Upper lobe of left lung (tissue), 6 donors: ENCODE measurements at regions not wholly inside any gene's neighbourhood (a gene's known extent, or its start where the extent isn't known, plus 50 kb on each side); places are given as distances from the start of the nearest gene placed in this dataset.
A peak's percentile ranks its signal among the peaks of the same experiment; 100 is the strongest.

ENCODE experiments used
- ATAC-seq, 2 donors: fragments of 200-7000 bp; cut with Tn5 transposase; one replicate each; pipeline ENCODE4 v1.9.1; 2022; ENCODE audit warnings: mild to moderate bottlenecking in 2 of 2, moderate library complexity in 2 of 2; ENCODE audit not compliant: low FRiP score in 2 of 2
- DNase-seq, 2 donors: peaks; one replicate each; pipeline ENCODE4 v3.0.0-alpha.2; 2019 to 2020
- H3K27ac ChIP-seq, 4 donors: fragments of 200-600 bp; sonication (generic); one replicate each; pipeline ENCODE4 v1.5.1; 2016 to 2019
- H3K27me3 ChIP-seq, 4 donors: fragments of 200-600 bp; sonication (generic); one replicate each; pipeline ENCODE4 v1.5.1; 2017 to 2019
- H3K36me3 ChIP-seq, 4 donors: fragments of 200-600 bp; sonication (generic); one replicate each; pipeline ENCODE4 v1.5.1; 2016 to 2019
- H3K4me1 ChIP-seq, 4 donors: fragments of 200-600 bp; sonication (generic); one replicate each; pipeline ENCODE4 v1.5.1; 2018 to 2019
- H3K4me3 ChIP-seq, 4 donors: fragments of 200-600 bp; sonication (generic); one replicate each; pipeline ENCODE4 v1.5.1; 2017 to 2019; ENCODE audit warnings: mild to moderate bottlenecking in 2 of 4, moderate library complexity in 1 of 4
- H3K9me3 ChIP-seq, 4 donors: fragments of 200-600 bp; sonication (generic); one replicate each; pipeline ENCODE4 v1.5.1; 2018 to 2019
- EP300 ChIP-seq, 4 donors: sonication (generic); formaldehyde crosslinking; IDR thresholded peaks; one replicate each; pipeline ENCODE4 v1.5.1; 2017; ENCODE audit warnings: antibody characterized with exemption in 4 of 4, control low read depth in 2 of 4
- POLR2A ChIP-seq, 4 donors: fragments of 450-650 bp; IDR thresholded peaks; one replicate each; pipeline ENCODE4 v1.5.1; 2016 to 2017; ENCODE audit warnings: antibody characterized with exemption in 4 of 4, mild to moderate bottlenecking in 2 of 4
- POLR2AphosphoS5 ChIP-seq, 2 donors: sonication (generic); formaldehyde crosslinking; IDR thresholded peaks; one replicate each; pipeline ENCODE4 v1.5.1; 2017; ENCODE audit warnings: antibody characterized with exemption in 2 of 2
- WGBS, 2 donors: methylation state at CpG; one replicate each; pipeline ENCODE4 v1.1.5; 2017 to 2018; 5-methylcytosine and 5-hydroxymethylcytosine counted together
- TF ChIP-seq, protein P1 (sequence below), 6 experiments: fragments of 450-650 bp in 4 of 6; fragments of 200-600 bp in 2 of 6; sonication (generic) in 2 of 6; IDR thresholded peaks; one replicate each; pipeline ENCODE4 v1.5.1; 2016 to 2019; ENCODE audit warnings: antibody characterized with exemption in 6 of 6
- donor health status: DM: no; HTN: no; CAD: no; lungs with moderate emphysema.
- donor health status: DM: no; HTN: yes; CAD: no; lungs with severe emphysema.

- DNase-seq (no peak), ATAC-seq (no peak)
- TF ChIP-seq, protein P1, sequence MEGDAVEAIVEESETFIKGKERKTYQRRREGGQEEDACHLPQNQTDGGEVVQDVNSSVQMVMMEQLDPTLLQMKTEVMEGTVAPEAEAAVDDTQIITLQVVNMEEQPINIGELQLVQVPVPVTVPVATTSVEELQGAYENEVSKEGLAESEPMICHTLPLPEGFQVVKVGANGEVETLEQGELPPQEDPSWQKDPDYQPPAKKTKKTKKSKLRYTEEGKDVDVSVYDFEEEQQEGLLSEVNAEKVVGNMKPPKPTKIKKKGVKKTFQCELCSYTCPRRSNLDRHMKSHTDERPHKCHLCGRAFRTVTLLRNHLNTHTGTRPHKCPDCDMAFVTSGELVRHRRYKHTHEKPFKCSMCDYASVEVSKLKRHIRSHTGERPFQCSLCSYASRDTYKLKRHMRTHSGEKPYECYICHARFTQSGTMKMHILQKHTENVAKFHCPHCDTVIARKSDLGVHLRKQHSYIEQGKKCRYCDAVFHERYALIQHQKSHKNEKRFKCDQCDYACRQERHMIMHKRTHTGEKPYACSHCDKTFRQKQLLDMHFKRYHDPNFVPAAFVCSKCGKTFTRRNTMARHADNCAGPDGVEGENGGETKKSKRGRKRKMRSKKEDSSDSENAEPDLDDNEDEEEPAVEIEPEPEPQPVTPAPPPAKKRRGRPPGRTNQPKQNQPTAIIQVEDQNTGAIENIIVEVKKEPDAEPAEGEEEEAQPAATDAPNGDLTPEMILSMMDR (IDR thresholded peaks at IDR 0.05) = no peak
- TF ChIP-seq EP300 (IDR thresholded peaks at IDR 0.05) (no peak), POLR2AphosphoS5 (IDR thresholded peaks at IDR 0.05) (no peak), POLR2A (IDR thresholded peaks at IDR 0.05) (no peak)
- Histone ChIP-seq H3K4me1 (peaks cover 0 to 5% (median 2%) of the 10 kb centered on the region in 4 donors), H3K27me3 (no peaks in the 10 kb centered on the region), H3K27ac (no peak overlapping the region), H3K36me3 (no peaks in the 10 kb centered on the region), H3K4me3 (no peak overlapping the region), H3K9me3 (no peaks in the 10 kb centered on the region)
- WGBS, 2 donors = 65 to 74% methylated on average over 6 of the region's 6 CpGs
These were observed 115.1 kb downstream of the PALM2AKAP2 start for GRCh38 chr9:109894921-109895758.

GRCh38 chr9:109901201-109901600 lies 121.2 kb downstream of the PALM2AKAP2 start:
- WGBS, 2 donors = 66 to 74% methylated on average over 3 of the region's 3 CpGs
- H3K9me3 ChIP-seq = no peaks in the 10 kb centered on the region
- TF ChIP-seq POLR2A (IDR thresholded peaks at IDR 0.05) (no peak), EP300 (IDR thresholded peaks at IDR 0.05) (no peak), POLR2AphosphoS5 (IDR thresholded peaks at IDR 0.05) (no peak)
- TF ChIP-seq, protein P1 (IDR thresholded peaks at IDR 0.05) = no peak
- H3K4me3 ChIP-seq = no peak overlapping the region
- ATAC-seq = peak; percentile 23 to 45
- H3K4me1 ChIP-seq = peaks cover 3 to 19% (median 8%) of the 10 kb centered on the region in 4 donors
- no peaks in the 10 kb centered on the region for H3K27me3 ChIP-seq
- no peak overlapping the region for H3K27ac ChIP-seq
- H3K36me3 ChIP-seq = no peaks in the 10 kb centered on the region
- DNase-seq = no peak

- Histone ChIP-seq H3K9me3 (no peaks in the 10 kb centered on the region), H3K27me3 (no peaks in the 10 kb centered on the region), H3K27ac (peak overlapping the region in 1 of 4 donors; percentile 13), H3K4me1 (peaks cover 14 to 35% (median 17%) of the 10 kb centered on the region in 4 donors), H3K36me3 (no peaks in the 10 kb centered on the region), H3K4me3 (no peak overlapping the region)
- WGBS, 2 donors = 0 to 3% methylated on average over 2 of the region's 2 CpGs
- ATAC-seq = peak; percentile 31 to 77
- peak in 1 of 2 donors; percentile 59 for DNase-seq
- TF ChIP-seq EP300 (IDR thresholded peaks at IDR 0.05) = no peak
- TF ChIP-seq, protein P1 (IDR thresholded peaks at IDR 0.05) = peak; percentile 57 to 78 (median 70)
These were observed 123.6 kb downstream of the PALM2AKAP2 start for GRCh38 chr9:109903515-109904138.

DNA sequence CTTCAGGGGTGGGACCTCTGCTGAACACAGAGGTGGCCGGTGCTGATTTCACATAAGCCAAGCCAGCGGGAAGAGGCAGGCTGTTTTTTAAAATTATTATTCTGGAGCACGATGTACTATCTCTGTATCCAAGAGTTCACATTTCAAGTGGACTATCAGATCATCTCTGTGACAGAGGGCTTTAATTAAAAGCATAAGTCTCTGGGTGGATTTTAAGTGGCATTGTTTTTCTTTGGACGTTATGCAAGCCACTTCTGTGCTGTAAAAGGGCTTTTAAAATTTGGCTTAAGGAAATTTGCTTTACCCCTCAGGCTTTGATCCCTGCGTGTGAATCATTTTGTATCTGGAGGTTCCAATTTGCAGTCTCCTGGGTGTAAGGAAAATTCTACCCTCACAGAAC lies 124.7 kb downstream of the PALM2AKAP2 start:
- ATAC-seq (peak in 1 of 2 donors; percentile 32), DNase-seq (no peak)
- WGBS, 2 donors = 67 to 70% methylated on average over 5 of the region's 5 CpGs
- no peak overlapping the region for H3K27ac ChIP-seq
- H3K36me3 ChIP-seq = no peaks in the 10 kb centered on the region
- H3K9me3 ChIP-seq = no peaks in the 10 kb centered on the region
- TF ChIP-seq, protein P1 (IDR thresholded peaks at IDR 0.05) = no peak
- TF ChIP-seq EP300 (IDR thresholded peaks at IDR 0.05) (no peak), POLR2AphosphoS5 (IDR thresholded peaks at IDR 0.05) (no peak), POLR2A (IDR thresholded peaks at IDR 0.05) (no peak)
- no peaks in the 10 kb centered on the region for H3K27me3 ChIP-seq
- H3K4me1 ChIP-seq = peaks cover 23 to 45% (median 25%) of the 10 kb centered on the region in 4 donors
- no peak overlapping the region for H3K4me3 ChIP-seq
